GM12891 (cell line): ENCODE measurements at regions not wholly inside any gene's neighbourhood (a gene's known extent, or its start where the extent isn't known, plus 50 kb on each side); places are given as distances from the start of the nearest gene placed in this dataset.

Experiments used
- POLR2A ChIP-seq: IDR thresholded peaks from 2 replicates; pipeline ENCODE4 v1.6.1; 2011; ENCODE audit warnings: low read depth, low read length, control low read depth
- POLR2AphosphoS5 ChIP-seq: IDR thresholded peaks from 2 replicates; pipeline ENCODE4 v1.6.1; 2011; ENCODE audit warnings: low read depth, low read length, control low read depth
- POU2F2 ChIP-seq: IDR thresholded peaks from 2 replicates; pipeline ENCODE4 v1.6.1; 2011; ENCODE audit warnings: low read depth, mild to moderate bottlenecking, control low read depth, low read length, moderate library complexity
- SPI1 ChIP-seq: IDR thresholded peaks from 2 replicates; pipeline ENCODE4 v1.6.1; 2011; ENCODE audit warnings: low read depth, low read length, control low read depth
- TAF1 ChIP-seq: IDR thresholded peaks from 2 replicates; pipeline ENCODE4 v1.6.1; 2011; ENCODE audit warnings: low read depth, low read length, control low read depth

GRCh38 chr9:1457460-1457859, 407.3 kb downstream of the DMRT2 start:
- TF ChIP-seq POLR2A, result no peak
- TF ChIP-seq POLR2AphosphoS5, result no peak
- TF ChIP-seq TAF1, result no peak
- peak; percentile 76 for TF ChIP-seq SPI1
- no peak for TF ChIP-seq POU2F2
